GM12878 (cell line): ENCODE measurements at regions not wholly inside any gene's neighbourhood (a gene's known extent, or its start where the extent isn't known, plus 50 kb on each side); places are given as distances from the start of the nearest gene placed in this dataset.

ENCODE experiments used
- ATAC-seq: fragments of 200-7000 bp; cut with Tn5 transposase; 3 replicates; pipeline ENCODE4 v1.9.1; 2020; ENCODE audit warnings: mild to moderate bottlenecking, moderate library complexity
- BruUV-seq: library from RNA; stranded (reverse); fragments of 400-500 nt; replicated peaks from 2 replicates; lab custom pipeline; 2021; lab: Mats Ljungman, UMichigan
- CTCF ChIA-PET: fragments of 300-600 bp; sonication (Branson Sonifier 250); formaldehyde crosslinking; extraction: SDS; loops from one replicate; lab custom pipeline; 2021; ENCODE audit warnings: inconsistent platforms; lab: Yijun Ruan, JAX
- POLR2A ChIA-PET: fragments of 350-600 bp; formaldehyde crosslinking; extraction: SDS; loops from one replicate; lab custom pipeline; 2021; ENCODE audit warnings: inconsistent platforms; lab: Charles Lee
- RAD21 ChIA-PET: fragments of 300-600 bp; sonication (Branson Sonifier 250); formaldehyde crosslinking; loops from one replicate; lab custom pipeline; 2023; ENCODE audit warnings: antibody characterized with exemption; ENCODE audit not compliant: unreplicated experiment; lab: Charles Lee
- SMC1A ChIA-PET: fragments of 300-600 bp; sonication (Branson Sonifier 250); formaldehyde crosslinking; loops from one replicate; lab custom pipeline; 2023; ENCODE audit not compliant: unreplicated experiment, uncharacterized antibody; lab: Charles Lee
- DNase-seq: peaks from one replicate; pipeline ENCODE4 v3.0.0-alpha.2; 2011; ENCODE audit warnings: low read depth, low spot score
- FAIRE-seq: peaks from 3 replicates; lab custom pipeline; 2011; peaks lifted over from hg19 to GRCh38; lab: Jason Lieb, UNC
- H2AFZ ChIP-seq: 2 replicates; pipeline ENCODE4 v1.6.0; 2011; ENCODE audit warnings: low read depth, low read length, control low read depth; ENCODE audit not compliant: control insufficient read depth
- H3K27ac ChIP-seq: 2 replicates; pipeline ENCODE4 v1.5.1; 2011; ENCODE audit warnings: control low read depth; ENCODE audit not compliant: control insufficient read depth, insufficient read depth
- H3K27me3 ChIP-seq, 2 experiments: replicated peaks in 1 of 2; 2 replicates each; pipeline versions ENCODE4 v1.6.0 to v1.6.1; 2011; ENCODE audit warnings: low read length in 1 of 2; ENCODE audit not compliant: control insufficient read depth in 2 of 2, insufficient read depth in 2 of 2
- H3K36me3 ChIP-seq, 2 experiments: 2 replicates each; pipeline ENCODE4 v1.5.1; 2011; ENCODE audit warnings: low read length in 1 of 2; ENCODE audit not compliant: control insufficient read depth in 2 of 2, insufficient read depth in 2 of 2
- H3K4me1 ChIP-seq: 2 replicates; pipeline ENCODE4 v1.6.1; 2011; ENCODE audit warnings: mild to moderate bottlenecking, low read length, moderate library complexity, mixed read lengths; ENCODE audit not compliant: control insufficient read depth, insufficient read depth
- H3K4me2 ChIP-seq: 2 replicates; pipeline ENCODE4 v1.6.0; 2011; ENCODE audit warnings: control low read depth; ENCODE audit not compliant: control insufficient read depth, insufficient read depth
- H3K4me3 ChIP-seq: fragments of 200-600 bp; sonication (generic); 2 replicates; pipeline ENCODE4 v1.5.1; 2016
- H3K79me2 ChIP-seq: 2 replicates; pipeline ENCODE4 v1.6.0; 2011; ENCODE audit warnings: low read length; ENCODE audit not compliant: control insufficient read depth, insufficient read depth
- H3K9ac ChIP-seq: 2 replicates; pipeline ENCODE4 v1.8.0; 2011; ENCODE audit warnings: low read length, control low read depth, mixed read lengths; ENCODE audit not compliant: control insufficient read depth, insufficient read depth
- H3K9me3 ChIP-seq: replicated peaks from 3 replicates; pipeline ENCODE4 v1.5.1; 2011; ENCODE audit warnings: mild to moderate bottlenecking, low read length; ENCODE audit not compliant: control insufficient read depth, insufficient read depth
- H4K20me1 ChIP-seq: 2 replicates; pipeline ENCODE4 v1.6.0; 2011; ENCODE audit not compliant: control insufficient read depth, insufficient read depth
- PAX8 ChIP-seq: fragments of 450-650 bp; IDR thresholded peaks from 2 replicates; pipeline ENCODE4 v1.6.1; 2017; ENCODE audit warnings: mild to moderate bottlenecking, moderate library complexity
- POLR2A ChIP-seq: IDR thresholded peaks from 2 replicates; pipeline ENCODE4 v1.6.1; 2011; ENCODE audit warnings: low read depth, mild to moderate bottlenecking, low read length
- TCF3 ChIP-seq: IDR thresholded peaks from 2 replicates; pipeline ENCODE4 v1.6.1; 2012; ENCODE audit warnings: low read depth, mild to moderate bottlenecking, low read length, borderline replicate concordance; ENCODE audit not compliant: insufficient read depth
- WGBS: methylation state at CpG from one replicate; pipeline ENCODE4 v1.1.6; 2016; ENCODE audit warnings: low lambda C conversion rate; ENCODE audit not compliant: insufficient replicate concordance, insufficient coverage; ENCODE audit errors: missing lambda C conversion rate; 5-methylcytosine and 5-hydroxymethylcytosine counted together
- in situ Hi-C: fragments of 300-500 bp; cut with MboI; formaldehyde crosslinking; loops from 9 replicates; pipeline ENCODE4 v1.14.3; 2018; ENCODE audit warnings: mixed read lengths
- intact Hi-C: fragments of 100-400 bp; cut with micrococcal nuclease; formaldehyde crosslinking; loops from one replicate; pipeline ENCODE4 v1.14.2; 2022; ENCODE audit not compliant: unreplicated experiment
- TF ChIP-seq, protein P1 (sequence below): fragments of 450-650 bp; IDR thresholded peaks from 2 replicates; pipeline ENCODE4 v1.6.1; 2017; ENCODE audit warnings: mild to moderate bottlenecking, moderate library complexity

- RAD21 ChIA-PET: no interaction called here
- WGBS: 0% methylated on average over 1 of the region's 1 CpG
- SMC1A ChIA-PET: no interaction called here
Measured at GRCh38 chr3:94772402-94772801, 709.5 kb downstream of the NSUN3 start.

More at GRCh38 chr3:94772402-94772801, 709.5 kb downstream of the NSUN3 start:
- Histone ChIP-seq H2AFZ (no peak overlapping the region), H3K4me1 (no peaks in the 10 kb centered on the region), H3K27me3 (no peaks in the 10 kb centered on the region), H4K20me1 (no peaks in the 10 kb centered on the region), H3K9ac (no peak overlapping the region)
- POLR2A ChIA-PET: no interaction called here
- no peak for TF ChIP-seq PAX8
- TF ChIP-seq TCF3: no peak
- TF ChIP-seq, protein P1, sequence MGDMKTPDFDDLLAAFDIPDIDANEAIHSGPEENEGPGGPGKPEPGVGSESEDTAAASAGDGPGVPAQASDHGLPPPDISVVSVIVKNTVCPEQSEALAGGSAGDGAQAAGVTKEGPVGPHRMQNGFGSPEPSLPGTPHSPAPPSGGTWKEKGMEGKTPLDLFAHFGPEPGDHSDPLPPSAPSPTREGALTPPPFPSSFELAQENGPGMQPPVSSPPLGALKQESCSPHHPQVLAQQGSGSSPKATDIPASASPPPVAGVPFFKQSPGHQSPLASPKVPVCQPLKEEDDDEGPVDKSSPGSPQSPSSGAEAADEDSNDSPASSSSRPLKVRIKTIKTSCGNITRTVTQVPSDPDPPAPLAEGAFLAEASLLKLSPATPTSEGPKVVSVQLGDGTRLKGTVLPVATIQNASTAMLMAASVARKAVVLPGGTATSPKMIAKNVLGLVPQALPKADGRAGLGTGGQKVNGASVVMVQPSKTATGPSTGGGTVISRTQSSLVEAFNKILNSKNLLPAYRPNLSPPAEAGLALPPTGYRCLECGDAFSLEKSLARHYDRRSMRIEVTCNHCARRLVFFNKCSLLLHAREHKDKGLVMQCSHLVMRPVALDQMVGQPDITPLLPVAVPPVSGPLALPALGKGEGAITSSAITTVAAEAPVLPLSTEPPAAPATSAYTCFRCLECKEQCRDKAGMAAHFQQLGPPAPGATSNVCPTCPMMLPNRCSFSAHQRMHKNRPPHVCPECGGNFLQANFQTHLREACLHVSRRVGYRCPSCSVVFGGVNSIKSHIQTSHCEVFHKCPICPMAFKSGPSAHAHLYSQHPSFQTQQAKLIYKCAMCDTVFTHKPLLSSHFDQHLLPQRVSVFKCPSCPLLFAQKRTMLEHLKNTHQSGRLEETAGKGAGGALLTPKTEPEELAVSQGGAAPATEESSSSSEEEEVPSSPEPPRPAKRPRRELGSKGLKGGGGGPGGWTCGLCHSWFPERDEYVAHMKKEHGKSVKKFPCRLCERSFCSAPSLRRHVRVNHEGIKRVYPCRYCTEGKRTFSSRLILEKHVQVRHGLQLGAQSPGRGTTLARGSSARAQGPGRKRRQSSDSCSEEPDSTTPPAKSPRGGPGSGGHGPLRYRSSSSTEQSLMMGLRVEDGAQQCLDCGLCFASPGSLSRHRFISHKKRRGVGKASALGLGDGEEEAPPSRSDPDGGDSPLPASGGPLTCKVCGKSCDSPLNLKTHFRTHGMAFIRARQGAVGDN: no peak
- TF ChIP-seq POLR2A: no peak
- TF ChIP-seq, all 136 proteins: peak for 0
- H3K79me2 ChIP-seq: no peaks in the 10 kb centered on the region
- no peak for DNase-seq
- FAIRE-seq: no peak
- no peak overlapping the region for H3K27ac ChIP-seq
- no peak overlapping the region for H3K4me3 ChIP-seq
- no peaks in the 10 kb centered on the region for H3K9me3 ChIP-seq
- CTCF ChIA-PET: no interaction called here
- H3K36me3 ChIP-seq: no peaks in the 10 kb centered on the region
- BruUV-seq: no TSS peak
- no peak overlapping the region for H3K4me2 ChIP-seq
- intact Hi-C loops (no loop called here), in situ Hi-C loops (no loop called here)
- no peak for ATAC-seq
